ENCODE measurements at regions not wholly inside any gene's neighbourhood (a gene's known extent, or its start where the extent isn't known, plus 50 kb on each side); places are given as distances from the start of the nearest gene placed in this dataset.

GRCh38 chr17:79292501-79292900 lies 217.9 kb downstream of the ENGASE start:
- TF ChIP-seq CTCF (IDR thresholded peaks at IDR 0.05): no peak

- TF ChIP-seq CTCF (IDR thresholded peaks at IDR 0.05): no peak
Observed at GRCh38 chr17:79291391-79291790, 216.8 kb downstream of the ENGASE start.

- TF ChIP-seq CTCF (IDR thresholded peaks at IDR 0.05): no peak
Observed at GRCh38 chr17:79290726-79291125, 216.1 kb downstream of the ENGASE start.

GRCh38 chr17:79288950-79289349 lies 214.3 kb downstream of the ENGASE start:
- no peak for TF ChIP-seq CTCF (IDR thresholded peaks at IDR 0.05)

GRCh38 chr17:79286440-79286839 lies 211.8 kb downstream of the ENGASE start:
- no peak for TF ChIP-seq CTCF (IDR thresholded peaks at IDR 0.05)

- no peak for TF ChIP-seq CTCF (IDR thresholded peaks at IDR 0.05)
Observed at GRCh38 chr17:79285973-79286372, 211.3 kb downstream of the ENGASE start.

GRCh38 chr17:79282294-79282693 lies 207.7 kb downstream of the ENGASE start:
- no peak for TF ChIP-seq CTCF (IDR thresholded peaks at IDR 0.05)

GRCh38 chr17:79281803-79282202 lies 207.2 kb downstream of the ENGASE start:
- no peak for TF ChIP-seq CTCF (IDR thresholded peaks at IDR 0.05)

Data from LNCAP (cell line).